Activated T-helper 17 cell treated with anti-CD3 and anti-CD28 coated beads, Interleukin-2, amount 50 U/mL, for 72 hours (primary cell): ENCODE measurements at regions not wholly inside any gene's neighbourhood (a gene's known extent, or its start where the extent isn't known, plus 50 kb on each side); places are given as distances from the start of the nearest gene placed in this dataset.

ENCODE experiments used
- ATAC-seq: fragments of 150-1000 bp; cut with Tn5 transposase; replicated peaks from 2 replicates; pipeline ENCODE4 v1.10.0; 2021; ENCODE audit warnings: mild to moderate bottlenecking, moderate library complexity
- H3K27ac Mint-ChIP-seq: one replicate; pipeline ENCODE4 v1.8.0; 2022; ENCODE audit warnings: mixed read lengths
- H3K27me3 Mint-ChIP-seq: one replicate; pipeline ENCODE4 v1.8.0; 2022; ENCODE audit warnings: mixed read lengths
- H3K36me3 Mint-ChIP-seq: one replicate; pipeline ENCODE4 v1.8.0; 2022; ENCODE audit warnings: low read depth, mild to moderate bottlenecking, mixed read lengths
- H3K4me1 Mint-ChIP-seq: one replicate; pipeline ENCODE4 v1.8.0; 2022; ENCODE audit warnings: mixed read lengths
- H3K4me3 Mint-ChIP-seq: one replicate; pipeline ENCODE4 v1.8.0; 2022; ENCODE audit warnings: mild to moderate bottlenecking, mixed read lengths
- H3K9me3 Mint-ChIP-seq: one replicate; pipeline ENCODE4 v1.8.0; 2022; ENCODE audit warnings: mixed read lengths

DNA sequence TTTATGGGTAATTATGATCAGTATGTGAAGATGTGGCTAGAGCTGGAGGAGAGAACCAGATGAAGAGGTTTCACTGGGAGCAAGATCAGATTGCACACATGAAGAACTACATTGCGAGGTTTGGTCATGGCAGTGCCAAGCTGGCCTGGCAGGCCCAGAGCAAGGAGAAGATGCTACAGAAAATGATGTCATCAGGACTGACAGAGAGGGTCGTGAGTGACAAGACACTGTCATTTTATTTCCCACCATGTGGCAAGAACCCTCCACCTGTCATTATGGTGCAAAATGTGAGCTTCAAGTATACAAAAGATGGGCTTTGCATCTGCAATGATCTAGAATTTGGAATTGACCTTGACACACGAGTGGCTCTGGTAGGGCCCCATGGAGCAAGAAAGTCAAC lies 168.3 kb downstream of the C3orf38 start:
- Mint-ChIP-seq H3K4me1 (no peaks in the 10 kb centered on the region), H3K4me3 (no peak overlapping the region), H3K36me3 (no peaks in the 10 kb centered on the region), H3K9me3 (no peaks in the 10 kb centered on the region), H3K27me3 (no peaks in the 10 kb centered on the region), H3K27ac (no peak overlapping the region)
- ATAC-seq: no peak

DNA sequence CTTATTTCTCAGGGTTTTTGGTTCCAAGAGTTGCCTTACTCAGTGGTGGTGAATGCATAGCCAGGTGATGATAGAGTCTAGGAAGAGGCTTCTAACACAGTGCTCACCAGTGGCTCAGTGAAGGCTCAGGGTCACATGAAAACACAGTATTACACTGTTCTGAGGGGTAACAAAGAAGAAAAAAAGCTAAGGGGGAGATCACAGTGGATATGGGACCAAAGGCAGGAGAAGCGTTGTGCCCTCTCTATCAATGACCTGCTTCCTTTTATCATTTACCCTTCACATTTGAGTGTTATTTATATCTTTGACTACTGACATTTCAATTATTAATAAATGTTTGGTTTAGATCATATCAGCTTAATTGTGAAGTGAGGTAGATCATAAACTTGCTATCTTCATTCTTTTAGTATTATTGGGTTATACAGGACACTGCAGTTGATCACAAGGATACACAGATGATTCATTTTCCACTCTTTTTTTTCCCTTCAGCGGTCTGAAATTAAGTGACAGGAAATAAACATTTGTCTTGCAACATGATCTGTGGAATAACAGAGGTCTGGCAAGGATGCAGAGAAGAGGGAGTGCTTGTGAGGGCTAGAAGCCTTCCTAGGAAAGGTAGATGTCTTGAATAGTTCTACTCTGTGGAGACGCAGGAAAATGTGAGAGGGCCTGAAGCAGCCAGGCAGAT lies 171.7 kb downstream of the C3orf38 start:
- Mint-ChIP-seq H3K9me3 (no peaks in the 10 kb centered on the region), H3K4me1 (no peaks in the 10 kb centered on the region), H3K27me3 (no peaks in the 10 kb centered on the region), H3K4me3 (no peak overlapping the region), H3K36me3 (no peaks in the 10 kb centered on the region), H3K27ac (no peak overlapping the region)
- ATAC-seq: no peak

DNA sequence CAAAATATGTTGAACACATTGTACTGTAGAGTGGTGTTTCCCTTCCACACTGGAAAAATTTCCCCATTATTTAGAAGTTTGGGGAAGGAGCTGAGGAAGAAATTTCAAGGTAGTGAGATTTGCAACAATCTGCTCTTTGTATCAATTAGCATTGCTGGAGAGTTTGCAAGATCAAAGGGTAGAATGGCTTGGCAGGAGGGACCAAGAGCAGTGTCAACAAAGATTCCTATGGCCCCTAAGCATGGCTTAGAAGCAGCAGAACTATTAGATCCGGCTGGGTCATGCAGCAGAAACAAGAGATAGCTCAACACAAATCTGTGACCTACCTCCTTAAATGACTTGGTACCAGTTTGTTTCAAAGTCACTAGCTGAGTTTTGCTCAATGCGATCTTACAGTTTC lies 175.0 kb downstream of the C3orf38 start:
- H3K4me3 Mint-ChIP-seq: no peak overlapping the region
- H3K36me3 Mint-ChIP-seq: no peaks in the 10 kb centered on the region
- H3K27me3 Mint-ChIP-seq: no peaks in the 10 kb centered on the region
- H3K27ac Mint-ChIP-seq: no peak overlapping the region
- no peak for ATAC-seq
- no peaks in the 10 kb centered on the region for H3K4me1 Mint-ChIP-seq
- no peaks in the 10 kb centered on the region for H3K9me3 Mint-ChIP-seq

DNA sequence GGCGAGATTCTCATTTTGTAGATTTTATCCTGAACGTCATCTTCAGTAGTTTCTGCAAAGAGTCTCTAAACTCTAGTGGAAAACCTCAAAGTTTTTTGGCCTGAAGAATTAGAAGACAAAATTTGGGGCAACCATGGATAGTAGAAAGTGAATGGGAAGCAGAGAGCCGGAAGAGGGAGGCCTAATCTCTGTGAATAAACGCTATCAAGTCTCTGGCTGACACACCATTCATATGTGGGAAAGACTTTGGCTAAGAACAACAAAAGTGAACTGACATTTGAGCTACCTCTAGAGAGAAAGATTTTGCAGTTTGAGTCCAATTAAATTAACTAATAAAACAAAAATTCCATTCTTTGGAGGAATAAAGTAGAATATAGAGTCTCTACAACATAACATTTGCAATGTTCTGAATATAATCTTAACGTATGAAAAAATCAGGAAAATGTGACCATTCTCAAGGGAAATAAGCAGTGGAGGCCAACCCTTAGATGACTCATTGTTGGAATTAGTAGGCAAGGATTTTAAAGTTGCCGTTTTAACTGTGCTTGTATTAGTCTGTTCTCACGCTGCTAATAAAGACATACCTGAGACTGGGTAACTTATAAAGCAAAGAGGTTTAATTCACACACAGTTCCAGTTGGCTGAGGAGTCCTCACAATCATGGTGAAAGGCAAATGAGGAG lies 184.6 kb downstream of the C3orf38 start:
- no peak for ATAC-seq
- no peak overlapping the region for H3K27ac Mint-ChIP-seq
- H3K4me1 Mint-ChIP-seq: no peaks in the 10 kb centered on the region
- no peaks in the 10 kb centered on the region for H3K36me3 Mint-ChIP-seq
- no peaks in the 10 kb centered on the region for H3K27me3 Mint-ChIP-seq
- no peak overlapping the region for H3K4me3 Mint-ChIP-seq
- H3K9me3 Mint-ChIP-seq: peaks cover 21% of the 10 kb centered on the region

DNA sequence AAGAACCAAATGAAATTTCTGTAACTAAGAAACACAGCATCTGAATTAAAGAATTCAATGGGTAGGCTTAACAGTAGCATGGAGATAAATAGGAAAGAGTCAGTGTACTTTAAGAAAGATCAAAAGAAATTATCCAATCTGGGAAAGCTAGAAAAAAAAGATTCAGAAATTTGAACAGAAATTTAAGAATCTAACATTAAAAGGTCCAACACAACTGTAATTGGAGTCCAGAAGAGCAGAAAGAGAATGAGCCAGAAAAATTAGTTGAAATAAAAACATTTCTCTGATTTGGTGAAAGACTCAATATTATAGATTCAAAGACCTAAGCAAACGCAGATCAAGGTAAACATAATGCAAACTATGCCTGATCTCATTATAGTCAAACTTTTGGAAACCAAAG lies 187.1 kb downstream of the C3orf38 start:
- Mint-ChIP-seq H3K9me3 (peaks cover 26% of the 10 kb centered on the region), H3K36me3 (no peaks in the 10 kb centered on the region), H3K4me3 (no peak overlapping the region), H3K27me3 (no peaks in the 10 kb centered on the region), H3K4me1 (no peaks in the 10 kb centered on the region), H3K27ac (no peak overlapping the region)
- ATAC-seq: no peak

DNA sequence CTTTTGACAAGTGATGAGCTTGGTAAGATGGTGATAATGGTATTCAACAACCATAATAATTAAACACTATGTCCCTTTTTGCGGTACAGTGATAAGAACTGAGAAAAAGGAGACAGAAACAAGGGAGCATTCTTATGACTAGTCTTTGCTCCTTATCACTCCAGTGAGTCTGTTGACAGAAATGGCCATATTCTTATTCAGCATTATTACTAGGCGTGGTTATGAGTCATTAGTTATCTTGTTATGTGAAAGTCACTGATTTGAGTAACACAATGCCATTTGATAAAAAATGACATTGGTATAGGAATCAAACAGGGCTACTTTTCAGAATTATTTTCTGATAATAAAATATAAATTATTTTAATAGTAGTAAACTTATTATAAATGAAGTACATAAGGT lies 193.5 kb downstream of the C3orf38 start:
- H3K4me1 Mint-ChIP-seq: no peaks in the 10 kb centered on the region
- ATAC-seq: no peak

DNA sequence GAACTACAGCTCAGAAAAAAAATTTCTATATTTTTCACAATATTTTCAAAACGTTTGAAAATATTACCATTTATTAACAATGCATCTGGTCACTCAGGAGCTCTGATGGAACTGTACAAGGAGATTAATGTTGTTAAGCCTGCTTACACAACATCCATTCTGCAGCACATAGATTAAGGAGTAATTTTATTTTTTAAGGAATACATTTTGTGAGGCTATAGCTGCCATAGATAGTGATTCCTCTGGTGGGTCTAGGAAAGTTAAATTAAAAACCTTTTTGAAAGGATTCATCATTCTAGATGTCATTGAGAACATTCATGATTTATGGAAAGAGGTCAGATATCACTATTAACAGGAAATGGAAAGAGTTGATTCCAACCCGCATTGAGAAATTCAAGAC lies 196.9 kb downstream of the C3orf38 start:
- H3K4me3 Mint-ChIP-seq: no peak overlapping the region
- H3K9me3 Mint-ChIP-seq: no peaks in the 10 kb centered on the region
- H3K36me3 Mint-ChIP-seq: no peaks in the 10 kb centered on the region
- no peak overlapping the region for H3K27ac Mint-ChIP-seq
- H3K4me1 Mint-ChIP-seq: no peaks in the 10 kb centered on the region
- no peak for ATAC-seq
- H3K27me3 Mint-ChIP-seq: no peaks in the 10 kb centered on the region

More for the DNA sequence above, 193.5 kb downstream of the C3orf38 start:
- H3K4me3 Mint-ChIP-seq: no peak overlapping the region
- H3K27ac Mint-ChIP-seq: no peak overlapping the region
- no peaks in the 10 kb centered on the region for H3K27me3 Mint-ChIP-seq
- H3K36me3 Mint-ChIP-seq: no peaks in the 10 kb centered on the region
- H3K9me3 Mint-ChIP-seq: peaks cover 8% of the 10 kb centered on the region

DNA sequence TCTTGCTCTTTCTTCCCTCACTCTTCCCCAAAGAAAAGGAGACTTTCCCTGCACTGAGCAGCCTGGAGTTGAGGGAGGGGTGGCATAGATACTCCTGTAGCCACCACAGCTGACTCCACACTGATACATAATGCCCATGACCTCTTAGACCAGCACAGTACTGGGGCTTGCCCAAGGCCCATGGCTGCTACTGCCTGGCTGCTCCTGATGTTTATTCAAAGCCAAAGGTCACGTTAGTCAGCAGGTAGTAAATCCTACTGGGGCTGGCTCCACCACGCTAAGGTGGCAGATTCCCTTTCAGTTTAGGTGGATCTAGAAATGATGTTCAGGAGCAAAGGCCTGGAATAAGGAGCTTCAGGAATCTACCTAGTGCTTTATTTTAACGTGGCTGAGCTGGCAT lies 212.7 kb downstream of the C3orf38 start:
- Mint-ChIP-seq H3K4me1 (no peaks in the 10 kb centered on the region), H3K4me3 (no peak overlapping the region), H3K27ac (no peak overlapping the region), H3K27me3 (no peaks in the 10 kb centered on the region), H3K9me3 (no peaks in the 10 kb centered on the region), H3K36me3 (no peaks in the 10 kb centered on the region)
- no peak for ATAC-seq

DNA sequence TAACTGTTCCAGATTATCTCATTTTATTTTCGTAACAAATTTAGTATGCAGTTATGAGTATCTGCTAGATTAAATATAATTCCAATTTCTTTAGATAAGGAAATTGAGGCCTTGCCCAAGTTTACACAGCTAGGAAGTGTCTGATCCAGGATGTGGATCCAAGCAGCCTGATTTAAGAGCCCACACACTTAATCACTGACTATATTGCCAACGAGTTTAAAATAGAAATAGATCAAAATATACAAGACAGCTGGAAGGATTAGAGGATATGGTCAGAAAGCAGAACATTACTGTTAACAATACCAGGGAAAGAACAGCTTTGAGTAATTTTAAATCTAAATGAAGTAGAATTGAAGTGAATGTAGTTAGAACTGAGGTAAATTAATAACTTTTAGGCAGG lies 215.2 kb downstream of the C3orf38 start:
- Mint-ChIP-seq H3K27ac (no peak overlapping the region), H3K36me3 (no peaks in the 10 kb centered on the region), H3K4me3 (no peak overlapping the region), H3K27me3 (no peaks in the 10 kb centered on the region), H3K4me1 (no peaks in the 10 kb centered on the region), H3K9me3 (peaks cover 3% of the 10 kb centered on the region)
- no peak for ATAC-seq

DNA sequence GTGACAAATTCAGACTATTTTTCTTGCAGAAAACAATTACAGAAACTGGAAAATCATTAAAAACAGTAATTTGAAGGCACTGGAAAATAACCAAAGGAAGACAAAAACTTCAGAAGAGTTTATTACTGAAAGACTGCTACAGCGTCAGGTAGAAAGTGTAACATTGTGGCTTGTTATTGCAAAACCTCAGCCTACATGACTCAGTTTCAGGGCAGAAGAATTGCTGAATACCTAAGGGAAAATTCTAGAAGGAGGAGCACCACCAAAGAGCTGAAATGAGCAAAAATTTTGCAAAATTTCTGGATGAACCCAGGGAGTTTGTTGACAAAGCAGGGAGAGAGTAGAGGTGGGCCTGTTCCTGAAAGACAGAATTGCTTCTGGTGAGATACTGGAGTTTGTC lies 219.6 kb downstream of the C3orf38 start:
- no peaks in the 10 kb centered on the region for H3K27me3 Mint-ChIP-seq
- no peaks in the 10 kb centered on the region for H3K36me3 Mint-ChIP-seq
- no peak for ATAC-seq
- no peaks in the 10 kb centered on the region for H3K4me1 Mint-ChIP-seq
- H3K27ac Mint-ChIP-seq: no peak overlapping the region
- peaks cover 15% of the 10 kb centered on the region for H3K9me3 Mint-ChIP-seq
- no peak overlapping the region for H3K4me3 Mint-ChIP-seq

DNA sequence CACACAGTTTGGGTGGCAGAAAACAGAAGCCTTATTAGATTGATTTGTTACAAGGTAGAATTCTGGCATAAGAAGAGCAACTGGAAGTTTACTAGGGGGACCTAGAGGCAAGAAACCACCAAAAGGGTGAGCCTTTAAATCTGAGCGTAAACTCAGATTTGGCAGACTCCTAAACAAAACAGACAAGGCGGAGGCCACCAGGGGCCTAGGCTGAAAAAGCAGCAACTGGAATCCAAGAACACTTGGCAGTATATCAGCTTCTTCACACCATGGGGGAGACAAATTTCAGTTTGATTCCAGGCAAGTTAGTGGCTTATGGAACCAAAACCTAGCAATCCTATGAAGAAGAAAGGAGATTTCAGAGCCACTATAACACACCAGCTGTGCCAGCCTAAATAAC lies 220.0 kb downstream of the C3orf38 start:
- ATAC-seq: no peak
- no peaks in the 10 kb centered on the region for H3K4me1 Mint-ChIP-seq
- H3K27me3 Mint-ChIP-seq: no peaks in the 10 kb centered on the region
- H3K36me3 Mint-ChIP-seq: no peaks in the 10 kb centered on the region
- no peak overlapping the region for H3K27ac Mint-ChIP-seq
- H3K9me3 Mint-ChIP-seq: peaks cover 15% of the 10 kb centered on the region
- H3K4me3 Mint-ChIP-seq: no peak overlapping the region

DNA sequence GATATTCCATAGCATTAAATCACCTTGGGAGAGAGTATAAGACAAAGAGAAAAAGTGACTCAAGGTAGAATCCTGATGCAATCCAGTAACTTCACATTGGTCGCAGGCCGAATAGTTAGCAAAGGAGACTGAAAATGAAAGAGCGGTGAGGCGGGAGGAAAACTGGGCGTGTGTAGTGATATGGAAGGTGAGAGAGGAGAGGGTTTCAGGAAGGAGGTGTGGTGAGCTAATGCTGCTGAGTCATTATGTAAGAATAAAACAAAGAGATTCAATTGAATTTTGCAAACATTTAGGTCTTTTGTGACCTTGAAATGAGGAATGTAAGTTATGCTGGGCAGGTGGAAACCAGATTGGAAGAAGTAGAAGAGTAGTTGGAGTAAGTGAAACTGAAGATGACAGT lies 235.3 kb downstream of the C3orf38 start:
- Mint-ChIP-seq H3K27ac (no peak overlapping the region), H3K4me3 (no peak overlapping the region), H3K4me1 (peaks cover 7% of the 10 kb centered on the region), H3K27me3 (no peaks in the 10 kb centered on the region), H3K9me3 (peaks cover 8% of the 10 kb centered on the region), H3K36me3 (no peaks in the 10 kb centered on the region)
- peak; percentile 50 for ATAC-seq

DNA sequence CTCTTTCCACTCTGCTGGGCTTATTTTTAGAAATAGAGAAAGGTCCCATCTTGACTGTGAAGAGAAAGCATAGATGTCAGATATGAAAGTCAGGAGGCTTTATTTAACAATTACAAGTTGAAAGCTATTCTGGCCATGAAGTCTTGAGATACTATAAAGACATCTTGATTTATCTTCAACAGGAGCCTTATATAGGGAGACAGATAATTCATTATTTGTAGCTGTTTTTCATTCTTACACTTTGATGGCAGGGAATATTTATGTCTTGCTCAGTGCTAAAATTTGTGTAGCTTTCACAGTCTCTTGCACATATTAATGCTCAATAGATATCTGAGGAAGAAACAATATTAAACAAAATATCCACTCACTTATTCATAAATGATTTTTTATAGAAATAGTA lies 248.8 kb downstream of the C3orf38 start:
- Mint-ChIP-seq H3K4me3 (no peak overlapping the region), H3K27ac (no peak overlapping the region), H3K4me1 (no peaks in the 10 kb centered on the region), H3K27me3 (no peaks in the 10 kb centered on the region), H3K36me3 (no peaks in the 10 kb centered on the region), H3K9me3 (peaks cover 8% of the 10 kb centered on the region)
- ATAC-seq: no peak

DNA sequence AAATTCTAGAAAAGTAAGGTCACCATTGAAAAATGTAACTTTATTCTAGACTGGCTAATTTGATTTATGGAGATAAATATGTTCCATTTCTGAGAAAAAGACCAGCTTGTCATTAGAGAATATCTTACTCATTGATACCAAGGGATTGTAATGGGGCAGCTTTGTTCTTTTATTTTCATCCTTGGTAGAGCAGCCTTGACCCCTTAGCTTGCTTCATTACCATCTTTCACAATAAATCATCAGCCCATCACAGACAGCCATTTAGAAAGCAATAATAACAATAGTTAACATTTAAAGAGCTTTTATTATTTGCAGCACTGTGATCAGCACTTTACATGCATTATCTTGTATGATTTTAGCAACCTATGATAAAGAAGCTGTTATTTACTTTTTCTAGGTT lies 253.6 kb downstream of the C3orf38 start:
- no peaks in the 10 kb centered on the region for H3K4me1 Mint-ChIP-seq
- H3K27me3 Mint-ChIP-seq: no peaks in the 10 kb centered on the region
- H3K27ac Mint-ChIP-seq: no peak overlapping the region
- peaks cover 16% of the 10 kb centered on the region for H3K9me3 Mint-ChIP-seq
- H3K36me3 Mint-ChIP-seq: no peaks in the 10 kb centered on the region
- no peak overlapping the region for H3K4me3 Mint-ChIP-seq
- ATAC-seq: no peak

DNA sequence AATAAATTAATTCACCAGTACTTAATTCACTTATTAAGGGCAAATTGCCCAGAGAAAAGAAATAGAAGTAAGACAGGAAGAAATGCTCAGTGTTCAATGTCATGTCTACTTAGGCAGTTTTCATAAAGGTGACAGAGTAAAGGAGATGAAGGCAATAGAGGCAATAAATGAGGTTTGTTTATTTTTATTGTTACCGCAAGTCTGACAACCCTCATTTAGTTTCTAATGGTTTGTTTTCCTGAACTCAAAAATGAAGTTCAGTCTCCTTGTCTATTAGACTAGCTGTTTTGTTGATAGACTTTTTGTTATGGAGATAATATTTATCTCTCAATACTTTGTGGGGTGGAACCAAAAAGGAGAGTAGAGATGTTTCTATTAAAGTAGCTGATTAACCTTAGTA lies 258.3 kb downstream of the C3orf38 start:
- Mint-ChIP-seq H3K9me3 (peaks cover 13% of the 10 kb centered on the region), H3K4me1 (no peaks in the 10 kb centered on the region), H3K36me3 (no peaks in the 10 kb centered on the region), H3K27me3 (no peaks in the 10 kb centered on the region), H3K4me3 (no peak overlapping the region), H3K27ac (no peak overlapping the region)
- ATAC-seq: no peak
